Panc1 (cell line): ENCODE measurements at regions not wholly inside any gene's neighbourhood (a gene's known extent, or its start where the extent isn't known, plus 50 kb on each side); places are given as distances from the start of the nearest gene placed in this dataset.

ENCODE experiments used
- ATAC-seq: fragments of 200-7000 bp; cut with Tn5 transposase; 2 replicates; pipeline ENCODE4 v1.9.1; 2020; ENCODE audit warnings: mild to moderate bottlenecking, moderate library complexity
- BruUV-seq: library from RNA; stranded (reverse); fragments of 400-500 nt; replicated peaks from 2 replicates; lab custom pipeline; 2021; lab: Mats Ljungman, UMichigan
- CTCF ChIA-PET: fragments of 300-600 bp; sonication (Branson Sonifier 250); formaldehyde crosslinking; loops from one replicate; lab custom pipeline; 2022; ENCODE audit warnings: antibody characterized with exemption; lab: Charles Lee
- POLR2A ChIA-PET: fragments of 300-600 bp; sonication (Branson Sonifier 250); formaldehyde crosslinking; loops from one replicate; lab custom pipeline; 2022; ENCODE audit warnings: antibody characterized with exemption; lab: Charles Lee
- DNase-seq: peaks from one replicate; pipeline ENCODE4 v3.0.0-alpha.2; 2010; ENCODE audit warnings: low read depth, low spot score
- H3K27ac ChIP-seq: 2 replicates; pipeline ENCODE4 v1.5.1; 2011; ENCODE audit warnings: mild to moderate bottlenecking, low read length, inconsistent platforms
- H3K27me3 ChIP-seq: fragments of 200-500 bp; sonication (Bioruptor generic); 2 replicates; pipeline ENCODE4 v1.6.0; 2014; ENCODE audit warnings: low read length, inconsistent platforms; ENCODE audit not compliant: control insufficient read depth, insufficient read depth
- H3K36me3 ChIP-seq: fragments of 200-500 bp; sonication (Bioruptor generic); 2 replicates; pipeline ENCODE4 v1.5.1; 2014; ENCODE audit warnings: inconsistent platforms, mild to moderate bottlenecking, low read length, moderate library complexity; ENCODE audit not compliant: control insufficient read depth, insufficient read depth
- H3K4me1 ChIP-seq: 2 replicates; pipeline ENCODE4 v1.5.1; 2011; ENCODE audit warnings: inconsistent platforms, mild to moderate bottlenecking, low read length, moderate library complexity; ENCODE audit not compliant: control insufficient read depth, insufficient read depth
- H3K4me3 ChIP-seq, 2 experiments: 2 replicates each; pipeline ENCODE4 v1.5.1; 2011 to 2012; ENCODE audit warnings: low read depth in 2 of 2, low read length in 2 of 2, mild to moderate bottlenecking in 2 of 2, inconsistent platforms in 1 of 2, moderate library complexity in 1 of 2
- H3K9me3 ChIP-seq: fragments of 200-500 bp; sonication (Bioruptor generic); 2 replicates; pipeline ENCODE4 v1.5.1; 2014; ENCODE audit warnings: low read depth, mild to moderate bottlenecking, inconsistent platforms, low read length, moderate library complexity; ENCODE audit not compliant: control insufficient read depth, insufficient read depth
- POLR2AphosphoS5 ChIP-seq: IDR thresholded peaks from 2 replicates; pipeline ENCODE4 v1.6.1; 2012; ENCODE audit warnings: mild to moderate bottlenecking, low read depth, low read length, moderate library complexity
- SIN3A ChIP-seq: IDR thresholded peaks from 2 replicates; pipeline ENCODE4 v1.6.1; 2012; ENCODE audit warnings: low read depth, mild to moderate bottlenecking, low read length, moderate library complexity, borderline replicate concordance; ENCODE audit not compliant: insufficient read depth
- TCF7L2 ChIP-seq: IDR thresholded peaks from 2 replicates; pipeline ENCODE4 v1.6.1; 2011; ENCODE audit warnings: mild to moderate bottlenecking, low read depth, low read length, inconsistent platforms
- in situ Hi-C: cut with HindIII; loops from 2 replicates; pipeline ENCODE4 v1.10.0; 2016; ENCODE audit warnings: low sequenced_read_pairs, low pct_unique_long_range_greater_than_20kb
- intact Hi-C: fragments of 100-400 bp; cut with micrococcal nuclease; formaldehyde crosslinking; loops from one replicate; pipeline ENCODE4 v1.10.0; 2022; ENCODE audit not compliant: unreplicated experiment
- TF ChIP-seq, protein P1 (sequence below), 2 experiments: IDR thresholded peaks; 2 replicates each; pipeline ENCODE4 v1.6.1; 2011 to 2012; ENCODE audit warnings: low read depth in 2 of 2, control low read depth in 1 of 2, low read length in 1 of 2, mild to moderate bottlenecking in 1 of 2, moderate library complexity in 1 of 2; ENCODE audit not compliant: insufficient read depth in 1 of 2
- TF ChIP-seq, protein P2 (sequence below): fragments of 450-650 bp; IDR thresholded peaks from 2 replicates; pipeline ENCODE4 v1.5.1; 2017; ENCODE audit warnings: mild to moderate bottlenecking

DNA sequence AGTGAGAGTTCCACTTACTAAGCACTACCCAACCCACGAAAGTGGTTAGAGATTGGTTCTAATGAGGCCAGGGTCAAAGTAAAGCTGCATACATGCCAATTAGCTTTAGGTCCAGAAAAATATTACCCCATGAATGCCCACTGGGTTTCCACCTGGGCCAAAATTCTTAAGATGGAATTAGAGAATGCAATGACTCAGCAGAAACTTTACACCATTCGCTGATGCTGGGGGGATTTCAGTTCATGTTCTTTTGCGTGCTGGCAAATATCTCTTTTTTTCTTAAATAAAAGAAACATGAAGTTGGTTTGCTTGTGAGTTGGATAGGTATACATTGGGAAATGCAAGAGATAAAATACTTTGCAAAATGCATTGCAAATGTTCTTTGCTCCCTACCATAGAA is 715.3 kb upstream of the MIR17HG start:
- TF ChIP-seq POLR2AphosphoS5 (no peak), TCF7L2 (no peak), SIN3A (no peak)
- TF ChIP-seq, protein P1, sequence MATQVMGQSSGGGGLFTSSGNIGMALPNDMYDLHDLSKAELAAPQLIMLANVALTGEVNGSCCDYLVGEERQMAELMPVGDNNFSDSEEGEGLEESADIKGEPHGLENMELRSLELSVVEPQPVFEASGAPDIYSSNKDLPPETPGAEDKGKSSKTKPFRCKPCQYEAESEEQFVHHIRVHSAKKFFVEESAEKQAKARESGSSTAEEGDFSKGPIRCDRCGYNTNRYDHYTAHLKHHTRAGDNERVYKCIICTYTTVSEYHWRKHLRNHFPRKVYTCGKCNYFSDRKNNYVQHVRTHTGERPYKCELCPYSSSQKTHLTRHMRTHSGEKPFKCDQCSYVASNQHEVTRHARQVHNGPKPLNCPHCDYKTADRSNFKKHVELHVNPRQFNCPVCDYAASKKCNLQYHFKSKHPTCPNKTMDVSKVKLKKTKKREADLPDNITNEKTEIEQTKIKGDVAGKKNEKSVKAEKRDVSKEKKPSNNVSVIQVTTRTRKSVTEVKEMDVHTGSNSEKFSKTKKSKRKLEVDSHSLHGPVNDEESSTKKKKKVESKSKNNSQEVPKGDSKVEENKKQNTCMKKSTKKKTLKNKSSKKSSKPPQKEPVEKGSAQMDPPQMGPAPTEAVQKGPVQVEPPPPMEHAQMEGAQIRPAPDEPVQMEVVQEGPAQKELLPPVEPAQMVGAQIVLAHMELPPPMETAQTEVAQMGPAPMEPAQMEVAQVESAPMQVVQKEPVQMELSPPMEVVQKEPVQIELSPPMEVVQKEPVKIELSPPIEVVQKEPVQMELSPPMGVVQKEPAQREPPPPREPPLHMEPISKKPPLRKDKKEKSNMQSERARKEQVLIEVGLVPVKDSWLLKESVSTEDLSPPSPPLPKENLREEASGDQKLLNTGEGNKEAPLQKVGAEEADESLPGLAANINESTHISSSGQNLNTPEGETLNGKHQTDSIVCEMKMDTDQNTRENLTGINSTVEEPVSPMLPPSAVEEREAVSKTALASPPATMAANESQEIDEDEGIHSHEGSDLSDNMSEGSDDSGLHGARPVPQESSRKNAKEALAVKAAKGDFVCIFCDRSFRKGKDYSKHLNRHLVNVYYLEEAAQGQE (IDR thresholded peaks at IDR 0.05; ENCODE audit: insufficient read depth in 1 of 2, low read depth in 2 of 2, low read length in 1 of 2) = no peak
- TF ChIP-seq, protein P2, sequence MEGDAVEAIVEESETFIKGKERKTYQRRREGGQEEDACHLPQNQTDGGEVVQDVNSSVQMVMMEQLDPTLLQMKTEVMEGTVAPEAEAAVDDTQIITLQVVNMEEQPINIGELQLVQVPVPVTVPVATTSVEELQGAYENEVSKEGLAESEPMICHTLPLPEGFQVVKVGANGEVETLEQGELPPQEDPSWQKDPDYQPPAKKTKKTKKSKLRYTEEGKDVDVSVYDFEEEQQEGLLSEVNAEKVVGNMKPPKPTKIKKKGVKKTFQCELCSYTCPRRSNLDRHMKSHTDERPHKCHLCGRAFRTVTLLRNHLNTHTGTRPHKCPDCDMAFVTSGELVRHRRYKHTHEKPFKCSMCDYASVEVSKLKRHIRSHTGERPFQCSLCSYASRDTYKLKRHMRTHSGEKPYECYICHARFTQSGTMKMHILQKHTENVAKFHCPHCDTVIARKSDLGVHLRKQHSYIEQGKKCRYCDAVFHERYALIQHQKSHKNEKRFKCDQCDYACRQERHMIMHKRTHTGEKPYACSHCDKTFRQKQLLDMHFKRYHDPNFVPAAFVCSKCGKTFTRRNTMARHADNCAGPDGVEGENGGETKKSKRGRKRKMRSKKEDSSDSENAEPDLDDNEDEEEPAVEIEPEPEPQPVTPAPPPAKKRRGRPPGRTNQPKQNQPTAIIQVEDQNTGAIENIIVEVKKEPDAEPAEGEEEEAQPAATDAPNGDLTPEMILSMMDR = no peak
- DNase-seq = no peak
- no peak for ATAC-seq
- Histone ChIP-seq H3K36me3 (no peaks in the 10 kb centered on the region), H3K27me3 (no peaks in the 10 kb centered on the region), H3K9me3 (no peaks in the 10 kb centered on the region), H3K4me3 (no peak overlapping the region), H3K27ac (no peak overlapping the region), H3K4me1 (no peaks in the 10 kb centered on the region)
- CTCF ChIA-PET = no interaction called here
- intact Hi-C loops = no loop called here
- no TSS peak for BruUV-seq
- in situ Hi-C loops = no loop called here
- POLR2A ChIA-PET = no interaction called here

DNA sequence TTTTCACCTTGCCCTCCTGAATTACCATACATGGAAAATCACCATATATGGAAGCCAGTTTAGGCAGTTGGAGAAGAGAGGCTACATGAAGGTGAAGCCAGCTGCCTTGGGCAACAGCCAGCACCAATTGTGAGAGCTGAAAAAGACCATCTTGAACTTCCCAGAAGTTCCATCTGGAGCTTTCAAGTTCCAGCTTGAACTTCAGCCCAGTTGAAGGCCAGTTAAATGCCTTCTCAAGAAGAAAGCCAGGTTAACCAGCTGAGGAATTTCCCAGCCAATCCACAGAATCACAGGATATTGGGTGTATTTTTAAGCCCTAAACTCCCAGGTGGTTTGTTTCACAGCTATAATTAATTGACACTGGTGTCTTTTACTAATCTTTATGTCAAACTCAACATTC is 713.6 kb upstream of the MIR17HG start:
- DNase-seq (no peak), ATAC-seq (no peak)
- H3K36me3 ChIP-seq = no peaks in the 10 kb centered on the region
- ChIA-PET CTCF (no interaction called here), POLR2A (no interaction called here)
- intact Hi-C loops = no loop called here
- no TSS peak for BruUV-seq
- H3K9me3 ChIP-seq = no peaks in the 10 kb centered on the region
- H3K27me3 ChIP-seq = no peaks in the 10 kb centered on the region
- H3K4me1 ChIP-seq = no peaks in the 10 kb centered on the region
- in situ Hi-C loops = no loop called here
- no peak overlapping the region for H3K27ac ChIP-seq
- no peak overlapping the region for H3K4me3 ChIP-seq
- no peak for TF ChIP-seq TCF7L2
- TF ChIP-seq, protein P1 (IDR thresholded peaks at IDR 0.05; ENCODE audit: insufficient read depth in 1 of 2, low read depth in 2 of 2, low read length in 1 of 2) = no peak
